Activated T-helper 17 cell treated with anti-CD3 and anti-CD28 coated beads, Interleukin-2, amount 50 U/mL, for 72 hours (primary cell): ENCODE measurements at regions not wholly inside any gene's neighbourhood (a gene's known extent, or its start where the extent isn't known, plus 50 kb on each side); places are given as distances from the start of the nearest gene placed in this dataset.

Experiments used
- ATAC-seq: fragments of 150-1000 bp; cut with Tn5 transposase; replicated peaks from 2 replicates; pipeline ENCODE4 v1.10.0; 2021; ENCODE audit warnings: mild to moderate bottlenecking, moderate library complexity
- H3K27ac Mint-ChIP-seq: one replicate; pipeline ENCODE4 v1.8.0; 2022; ENCODE audit warnings: mixed read lengths
- H3K27me3 Mint-ChIP-seq: one replicate; pipeline ENCODE4 v1.8.0; 2022; ENCODE audit warnings: mixed read lengths
- H3K36me3 Mint-ChIP-seq: one replicate; pipeline ENCODE4 v1.8.0; 2022; ENCODE audit warnings: low read depth, mild to moderate bottlenecking, mixed read lengths
- H3K4me1 Mint-ChIP-seq: one replicate; pipeline ENCODE4 v1.8.0; 2022; ENCODE audit warnings: mixed read lengths
- H3K4me3 Mint-ChIP-seq: one replicate; pipeline ENCODE4 v1.8.0; 2022; ENCODE audit warnings: mild to moderate bottlenecking, mixed read lengths
- H3K9me3 Mint-ChIP-seq: one replicate; pipeline ENCODE4 v1.8.0; 2022; ENCODE audit warnings: mixed read lengths

GRCh38 chr18:27752944-27753343 is 424.0 kb downstream of the CDH2 start:
- H3K36me3 Mint-ChIP-seq = no peaks in the 10 kb centered on the region
- no peak for ATAC-seq
- H3K27ac Mint-ChIP-seq = no peak overlapping the region
- H3K27me3 Mint-ChIP-seq = no peaks in the 10 kb centered on the region
- no peak overlapping the region for H3K4me3 Mint-ChIP-seq
- no peaks in the 10 kb centered on the region for H3K4me1 Mint-ChIP-seq
- peaks cover 28% of the 10 kb centered on the region for H3K9me3 Mint-ChIP-seq

DNA sequence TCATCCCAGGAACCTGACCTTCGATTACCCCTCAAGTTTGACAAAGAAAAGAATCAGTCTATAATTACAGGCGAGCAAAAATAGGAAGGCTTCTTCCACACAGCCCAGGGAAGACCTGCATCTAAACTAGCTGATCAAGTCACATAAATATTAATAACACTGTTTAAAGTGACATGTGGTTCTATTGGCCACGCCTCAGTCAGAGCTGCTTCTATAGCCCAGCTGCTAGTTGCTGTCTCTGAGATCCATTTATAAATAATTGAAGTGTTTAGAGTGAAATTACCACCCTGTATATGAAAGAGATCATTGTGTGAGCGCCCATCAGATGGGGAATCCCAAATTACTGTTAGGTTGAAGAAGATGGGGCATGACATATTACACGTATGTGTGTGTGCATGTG is 426.0 kb downstream of the CDH2 start:
- Mint-ChIP-seq H3K4me1 (no peaks in the 10 kb centered on the region), H3K4me3 (no peak overlapping the region), H3K27me3 (no peaks in the 10 kb centered on the region), H3K27ac (no peak overlapping the region), H3K9me3 (peaks cover 30% of the 10 kb centered on the region), H3K36me3 (no peaks in the 10 kb centered on the region)
- ATAC-seq = no peak

- H3K27ac Mint-ChIP-seq = no peak overlapping the region
- peaks cover 29% of the 10 kb centered on the region for H3K9me3 Mint-ChIP-seq
- H3K4me3 Mint-ChIP-seq = no peak overlapping the region
- H3K27me3 Mint-ChIP-seq = no peaks in the 10 kb centered on the region
- H3K4me1 Mint-ChIP-seq = no peaks in the 10 kb centered on the region
- ATAC-seq = no peak
- H3K36me3 Mint-ChIP-seq = no peaks in the 10 kb centered on the region
Observed at GRCh38 chr18:27750014-27750413, 426.9 kb downstream of the CDH2 start.

GRCh38 chr18:27749194-27749593 is 427.7 kb downstream of the CDH2 start:
- no peak for ATAC-seq
- Mint-ChIP-seq H3K36me3 (no peaks in the 10 kb centered on the region), H3K27ac (no peak overlapping the region), H3K4me1 (no peaks in the 10 kb centered on the region), H3K4me3 (no peak overlapping the region), H3K9me3 (peaks cover 24% of the 10 kb centered on the region), H3K27me3 (no peaks in the 10 kb centered on the region)

- Mint-ChIP-seq H3K36me3 (no peaks in the 10 kb centered on the region), H3K4me1 (no peaks in the 10 kb centered on the region), H3K9me3 (peaks cover 18% of the 10 kb centered on the region), H3K27me3 (no peaks in the 10 kb centered on the region), H3K27ac (no peak overlapping the region), H3K4me3 (no peak overlapping the region)
- no peak for ATAC-seq
Observed at GRCh38 chr18:27746241-27746640, 430.7 kb downstream of the CDH2 start.

DNA sequence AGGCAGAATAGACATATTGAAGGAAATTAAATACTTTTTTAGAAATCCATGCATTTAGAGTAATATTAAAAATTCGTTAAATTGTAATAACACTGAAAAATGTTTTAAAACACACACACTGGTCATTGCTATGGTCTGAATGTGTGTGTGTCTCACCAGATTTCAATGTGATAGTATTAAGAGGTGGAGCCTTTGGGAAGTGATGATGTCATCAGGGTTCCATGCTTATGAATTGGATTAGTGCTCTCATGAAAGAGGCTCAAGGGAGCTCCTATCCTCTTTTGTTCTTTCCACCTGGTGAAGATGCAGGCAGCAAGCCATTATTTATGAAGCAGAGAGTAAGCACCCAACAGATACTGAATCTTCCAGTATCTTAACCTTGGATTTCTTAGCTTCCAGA is 441.8 kb downstream of the CDH2 start:
- no peaks in the 10 kb centered on the region for H3K27me3 Mint-ChIP-seq
- no peak overlapping the region for H3K27ac Mint-ChIP-seq
- no peak for ATAC-seq
- no peaks in the 10 kb centered on the region for H3K4me1 Mint-ChIP-seq
- H3K36me3 Mint-ChIP-seq = no peaks in the 10 kb centered on the region
- peaks cover 13% of the 10 kb centered on the region for H3K9me3 Mint-ChIP-seq
- H3K4me3 Mint-ChIP-seq = no peak overlapping the region

GRCh38 chr18:27731211-27731610 is 445.7 kb downstream of the CDH2 start:
- Mint-ChIP-seq H3K27ac (no peak overlapping the region), H3K27me3 (no peaks in the 10 kb centered on the region), H3K36me3 (no peaks in the 10 kb centered on the region), H3K9me3 (peaks cover 24% of the 10 kb centered on the region), H3K4me3 (no peak overlapping the region), H3K4me1 (no peaks in the 10 kb centered on the region)
- ATAC-seq = no peak

GRCh38 chr18:27728659-27729058 is 448.3 kb downstream of the CDH2 start:
- Mint-ChIP-seq H3K36me3 (no peaks in the 10 kb centered on the region), H3K27ac (no peak overlapping the region), H3K4me3 (no peak overlapping the region), H3K27me3 (no peaks in the 10 kb centered on the region), H3K9me3 (peaks cover 29% of the 10 kb centered on the region), H3K4me1 (no peaks in the 10 kb centered on the region)
- ATAC-seq = no peak

DNA sequence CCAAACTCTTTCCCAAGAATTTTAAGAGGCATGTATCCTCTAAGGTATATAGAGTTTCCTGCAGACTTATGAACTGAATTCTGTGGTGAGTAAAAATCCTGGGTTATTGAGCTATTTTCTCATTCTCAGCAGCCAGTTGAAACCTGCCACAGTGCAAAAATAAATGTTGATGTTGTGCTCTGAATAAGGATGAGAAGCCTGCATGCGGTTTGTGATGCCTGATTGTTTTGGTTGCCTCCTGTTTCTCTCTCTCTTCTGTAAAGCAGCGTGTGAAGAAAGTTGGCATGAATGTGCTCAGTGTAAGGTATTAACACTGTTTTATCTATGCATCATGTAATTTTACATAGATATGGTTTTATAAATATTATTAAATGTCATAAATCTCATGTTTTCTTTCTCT is 452.6 kb downstream of the CDH2 start:
- Mint-ChIP-seq H3K36me3 (no peaks in the 10 kb centered on the region), H3K4me1 (no peaks in the 10 kb centered on the region), H3K27ac (no peak overlapping the region), H3K9me3 (peaks cover 15% of the 10 kb centered on the region), H3K27me3 (no peaks in the 10 kb centered on the region), H3K4me3 (no peak overlapping the region)
- ATAC-seq = no peak

DNA sequence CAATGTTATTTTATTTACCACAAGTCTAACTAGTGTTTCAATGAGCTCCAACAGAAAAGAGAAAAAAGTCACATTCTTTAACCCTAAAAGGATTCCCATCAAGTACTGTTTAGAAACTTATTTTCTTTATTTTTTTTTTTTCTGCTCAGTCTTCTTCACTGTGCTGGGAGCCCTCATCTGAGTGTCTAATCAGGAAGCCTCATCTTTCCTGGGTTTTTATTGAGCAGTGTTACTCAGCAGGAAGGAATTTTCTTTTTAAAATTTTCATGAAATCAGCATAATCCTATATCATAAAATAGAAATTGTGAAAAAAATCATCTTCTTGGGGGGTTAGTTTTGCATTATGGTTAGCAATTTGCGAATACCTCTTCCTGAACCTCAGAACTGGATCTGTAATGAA is 453.8 kb downstream of the CDH2 start:
- H3K4me3 Mint-ChIP-seq = no peak overlapping the region
- H3K4me1 Mint-ChIP-seq = no peaks in the 10 kb centered on the region

GRCh38 chr18:27719680-27720079 is 457.2 kb downstream of the CDH2 start:
- H3K9me3 Mint-ChIP-seq = no peaks in the 10 kb centered on the region
- no peaks in the 10 kb centered on the region for H3K27me3 Mint-ChIP-seq
- no peaks in the 10 kb centered on the region for H3K4me1 Mint-ChIP-seq
- H3K36me3 Mint-ChIP-seq = no peaks in the 10 kb centered on the region
- no peak for ATAC-seq
- no peak overlapping the region for H3K27ac Mint-ChIP-seq
- H3K4me3 Mint-ChIP-seq = no peak overlapping the region

More for the DNA sequence above, 453.8 kb downstream of the CDH2 start:
- Mint-ChIP-seq H3K36me3 (no peaks in the 10 kb centered on the region), H3K9me3 (peaks cover 10% of the 10 kb centered on the region), H3K27ac (no peak overlapping the region), H3K27me3 (no peaks in the 10 kb centered on the region)
- ATAC-seq = no peak

DNA sequence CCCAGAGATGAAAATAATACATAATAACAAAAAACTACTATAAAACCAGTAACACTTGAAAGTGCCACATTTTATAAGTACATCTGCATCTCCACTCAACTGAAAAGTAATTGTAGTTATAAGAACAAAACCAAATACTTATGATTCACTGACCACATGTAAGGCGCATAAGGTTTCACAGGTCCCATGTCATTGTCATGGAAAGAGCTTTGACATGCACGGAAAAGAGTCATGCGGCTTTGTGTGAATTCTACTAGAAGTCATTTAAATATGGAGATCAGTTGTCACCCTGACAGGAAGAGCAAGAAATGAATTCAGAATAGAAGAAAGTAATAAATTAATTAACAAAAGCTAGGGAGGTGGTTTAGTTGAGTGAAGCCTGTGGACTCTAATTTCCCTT is 459.1 kb downstream of the CDH2 start:
- Mint-ChIP-seq H3K9me3 (peaks cover 4% of the 10 kb centered on the region), H3K27ac (no peak overlapping the region), H3K4me3 (no peak overlapping the region), H3K27me3 (no peaks in the 10 kb centered on the region), H3K36me3 (no peaks in the 10 kb centered on the region), H3K4me1 (no peaks in the 10 kb centered on the region)
- no peak for ATAC-seq

- no peaks in the 10 kb centered on the region for H3K4me1 Mint-ChIP-seq
- ATAC-seq = no peak
Observed at GRCh38 chr18:27717250-27717649, 459.7 kb downstream of the CDH2 start.

DNA sequence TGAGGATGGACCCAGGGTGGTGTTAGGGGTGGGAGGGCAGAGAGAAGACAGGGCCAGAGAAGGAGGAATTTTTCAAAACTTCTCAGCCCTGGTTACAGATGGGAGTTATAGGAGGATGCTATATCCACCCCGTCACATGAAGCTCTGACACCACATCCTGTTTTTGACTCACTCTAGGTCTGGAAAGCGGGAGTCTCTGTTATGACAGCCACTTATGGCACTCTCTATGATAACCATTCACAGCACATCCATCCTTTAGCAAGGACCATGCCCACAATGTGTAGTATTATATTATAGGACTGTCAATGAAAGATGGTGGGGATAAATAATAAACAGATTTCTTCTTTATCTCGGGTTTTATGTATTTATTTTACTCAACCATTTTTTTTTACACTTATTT is 461.2 kb downstream of the CDH2 start:
- Mint-ChIP-seq H3K27me3 (no peaks in the 10 kb centered on the region), H3K4me3 (no peak overlapping the region), H3K27ac (no peak overlapping the region), H3K4me1 (no peaks in the 10 kb centered on the region), H3K9me3 (peaks cover 15% of the 10 kb centered on the region), H3K36me3 (no peaks in the 10 kb centered on the region)
- no peak for ATAC-seq

More at GRCh38 chr18:27717250-27717649, 459.7 kb downstream of the CDH2 start:
- no peaks in the 10 kb centered on the region for H3K27me3 Mint-ChIP-seq
- H3K36me3 Mint-ChIP-seq = no peaks in the 10 kb centered on the region
- H3K4me3 Mint-ChIP-seq = no peak overlapping the region
- H3K27ac Mint-ChIP-seq = no peak overlapping the region
- peaks cover 4% of the 10 kb centered on the region for H3K9me3 Mint-ChIP-seq

GRCh38 chr18:27713738-27714095 is 463.2 kb downstream of the CDH2 start:
- H3K27ac Mint-ChIP-seq = no peak overlapping the region
- no peaks in the 10 kb centered on the region for H3K27me3 Mint-ChIP-seq
- no peak overlapping the region for H3K4me3 Mint-ChIP-seq
- no peaks in the 10 kb centered on the region for H3K4me1 Mint-ChIP-seq
- no peaks in the 10 kb centered on the region for H3K36me3 Mint-ChIP-seq
- ATAC-seq = no peak
- H3K9me3 Mint-ChIP-seq = peaks cover 19% of the 10 kb centered on the region

GRCh38 chr18:27713037-27713737 is 463.7 kb downstream of the CDH2 start:
- H3K9me3 Mint-ChIP-seq = peaks cover 19% of the 10 kb centered on the region
- no peaks in the 10 kb centered on the region for H3K4me1 Mint-ChIP-seq
- H3K27ac Mint-ChIP-seq = no peak overlapping the region
- no peaks in the 10 kb centered on the region for H3K27me3 Mint-ChIP-seq
- ATAC-seq = no peak
- H3K4me3 Mint-ChIP-seq = no peak overlapping the region
- no peaks in the 10 kb centered on the region for H3K36me3 Mint-ChIP-seq
